Lower leg skin (tissue), 4 donors: ENCODE measurements at regions not wholly inside any gene's neighbourhood (a gene's known extent, or its start where the extent isn't known, plus 50 kb on each side); places are given as distances from the start of the nearest gene placed in this dataset.
A peak's percentile ranks its signal among the peaks of the same experiment; 100 is the strongest.

Experiments
- DNase-seq, 2 donors: peaks; one replicate each; pipeline ENCODE4 v3.0.0-alpha.2; 2019; ENCODE audit warnings: low spot score in 2 of 2
- H3K4me3 ChIP-seq: fragments of 200-600 bp; sonication (generic); 2 replicates; pipeline ENCODE4 v1.5.1; 2017; ENCODE audit warnings: mild to moderate bottlenecking, low read depth; ENCODE audit not compliant: poor library complexity, severe bottlenecking
- CTCF ChIP-seq, 3 donors: fragments of 450-650 bp; IDR thresholded peaks; one replicate each; pipeline ENCODE4 v1.5.1; 2016; ENCODE audit warnings: antibody characterized with exemption in 3 of 3, mild to moderate bottlenecking in 3 of 3, moderate library complexity in 2 of 3
- POLR2A ChIP-seq, 2 donors: fragments of 450-650 bp; IDR thresholded peaks; one replicate each; pipeline ENCODE4 v1.6.1; 2016 to 2017; ENCODE audit warnings: antibody characterized with exemption in 2 of 2, mild to moderate bottlenecking in 1 of 2, moderate library complexity in 1 of 2
- WGBS, 2 donors: methylation state at CpG; one replicate each; pipeline ENCODE4 v1.1.5; 2018; 5-methylcytosine and 5-hydroxymethylcytosine counted together
- intact Hi-C: fragments of 100-400 bp; cut with DNase I; formaldehyde crosslinking; loops from one replicate; pipeline ENCODE4 v1.15.0; 2023; ENCODE audit warnings: low total_unique reads

GRCh38 chr2:15834381-15835031 lies 105.8 kb upstream of the MYCN start:
- TF ChIP-seq CTCF (IDR thresholded peaks at IDR 0.05), result no peak
- no peak for TF ChIP-seq POLR2A (IDR thresholded peaks at IDR 0.05)
- DNase-seq, result no peak
- H3K4me3 ChIP-seq, result no peak overlapping the region
- 86 to 88% methylated on average over 7 of the region's 7 CpGs for WGBS, 2 donors
- intact Hi-C loops, result no loop called here

- intact Hi-C loops, result no loop called here
- peak in 1 of 2 donors; percentile 62 for DNase-seq
- no peak overlapping the region for H3K4me3 ChIP-seq
- TF ChIP-seq POLR2A (IDR thresholded peaks at IDR 0.05), result no peak
- TF ChIP-seq CTCF (IDR thresholded peaks at IDR 0.05), result no peak
- 75 to 79% methylated on average over 9 of the region's 9 CpGs for WGBS, 2 donors
These were observed 104.2 kb upstream of the MYCN start for GRCh38 chr2:15835991-15836688.

GRCh38 chr2:15836689-15837610 lies 103.4 kb upstream of the MYCN start:
- TF ChIP-seq POLR2A (IDR thresholded peaks at IDR 0.05), result no peak
- TF ChIP-seq CTCF (IDR thresholded peaks at IDR 0.05), result no peak
- intact Hi-C loops, result no loop called here
- H3K4me3 ChIP-seq, result no peak overlapping the region
- 87% methylated on average over 13 of the region's 13 CpGs for WGBS, 2 donors
- DNase-seq, result peak in 1 of 2 donors; percentile 57

GRCh38 chr2:15838481-15839090 lies 101.8 kb upstream of the MYCN start:
- TF ChIP-seq POLR2A (IDR thresholded peaks at IDR 0.05), result no peak
- no peak for TF ChIP-seq CTCF (IDR thresholded peaks at IDR 0.05)
- 92 to 93% methylated on average over 13 of the region's 13 CpGs for WGBS, 2 donors
- DNase-seq, result peak in 1 of 2 donors; percentile 63
- H3K4me3 ChIP-seq, result no peak overlapping the region
- intact Hi-C loops, result no loop called here

- peak in 1 of 2 donors; percentile 15 for DNase-seq
- intact Hi-C loops, result no loop called here
- TF ChIP-seq CTCF (IDR thresholded peaks at IDR 0.05) (no peak), POLR2A (IDR thresholded peaks at IDR 0.05) (no peak)
- 86 to 89% methylated on average over 9 of the region's 9 CpGs for WGBS, 2 donors
- no peak overlapping the region for H3K4me3 ChIP-seq
These were observed 100.8 kb upstream of the MYCN start for GRCh38 chr2:15839426-15840124.
